HG02943 (cell line): ENCODE measurements at regions not wholly inside any gene's neighbourhood (a gene's known extent, or its start where the extent isn't known, plus 50 kb on each side); places are given as distances from the start of the nearest gene placed in this dataset.

ENCODE experiments used
- ATAC-seq: cut with Tn5 transposase; IDR thresholded peaks from one replicate; pipeline ENCODE4 v1.9.1; 2021; ENCODE audit warnings: mild to moderate bottlenecking, low read depth, moderate library complexity; ENCODE audit not compliant: unreplicated experiment

- ATAC-seq: no peak
Observed at GRCh38 chr2:146806364-146807005, 1038.3 kb upstream of the ACVR2A start.

GRCh38 chr2:146804288-146804687 lies 1040.5 kb upstream of the ACVR2A start:
- no peak for ATAC-seq

- ATAC-seq: no peak
Observed at GRCh38 chr2:146801886-146802285, 1042.9 kb upstream of the ACVR2A start.

GRCh38 chr2:146786396-146786795 lies 1058.4 kb upstream of the ACVR2A start:
- no peak for ATAC-seq

DNA sequence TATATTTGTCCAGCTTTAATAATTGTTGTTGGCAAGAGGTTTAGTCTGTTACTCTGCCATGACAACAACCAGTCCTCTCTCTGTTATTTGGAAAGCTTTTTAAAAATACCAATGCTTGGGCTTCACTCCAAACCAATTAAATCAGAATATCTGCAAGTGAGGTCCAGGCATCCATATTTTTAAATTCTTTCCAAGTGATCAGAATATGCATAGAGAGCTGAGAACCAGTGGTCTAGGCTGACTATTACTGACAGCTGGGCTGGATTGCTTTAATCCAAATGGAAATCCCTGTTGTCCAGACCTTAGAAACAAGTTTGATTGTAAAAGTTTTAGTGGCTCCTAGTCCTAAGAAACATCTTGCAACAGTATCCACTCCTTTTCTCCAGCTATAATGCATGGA lies 1059.7 kb upstream of the ACVR2A start:
- ATAC-seq: no peak

GRCh38 chr2:146784602-146785001 lies 1060.2 kb upstream of the ACVR2A start:
- ATAC-seq: no peak

- no peak for ATAC-seq
Observed at GRCh38 chr2:146777181-146777580, 1067.6 kb upstream of the ACVR2A start.

GRCh38 chr2:146776596-146776995 lies 1068.2 kb upstream of the ACVR2A start:
- no peak for ATAC-seq

GRCh38 chr2:146771531-146771930 lies 1073.3 kb upstream of the ACVR2A start:
- ATAC-seq: no peak

- no peak for ATAC-seq
Observed at GRCh38 chr2:146764301-146764700, 1080.5 kb upstream of the ACVR2A start.

DNA sequence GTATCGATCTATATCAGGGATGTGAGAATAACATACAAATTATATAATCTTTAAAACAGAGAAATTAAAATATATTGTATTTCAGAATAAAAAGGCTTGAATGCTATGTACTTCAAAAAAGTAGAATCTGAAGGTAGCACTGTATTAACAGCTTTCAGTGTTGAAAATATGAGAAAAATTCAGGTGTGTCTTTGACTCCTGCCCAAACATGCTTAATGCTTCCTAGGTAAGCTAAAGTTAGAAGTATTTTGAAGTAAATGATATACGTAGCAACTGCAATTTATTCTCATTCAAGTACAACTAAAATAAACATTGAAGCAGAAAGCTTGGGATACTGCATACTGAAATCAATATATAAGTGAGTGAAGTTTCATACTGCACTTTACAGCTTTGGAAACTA lies 1082.0 kb upstream of the ACVR2A start:
- no peak for ATAC-seq

- ATAC-seq: no peak
Observed at GRCh38 chr2:146754606-146755005, 1090.2 kb upstream of the ACVR2A start.

- no peak for ATAC-seq
Observed at GRCh38 chr2:146748046-146748445, 1096.8 kb upstream of the ACVR2A start.

- no peak for ATAC-seq
Observed at GRCh38 chr2:146741260-146741659, 1103.6 kb upstream of the ACVR2A start.

DNA sequence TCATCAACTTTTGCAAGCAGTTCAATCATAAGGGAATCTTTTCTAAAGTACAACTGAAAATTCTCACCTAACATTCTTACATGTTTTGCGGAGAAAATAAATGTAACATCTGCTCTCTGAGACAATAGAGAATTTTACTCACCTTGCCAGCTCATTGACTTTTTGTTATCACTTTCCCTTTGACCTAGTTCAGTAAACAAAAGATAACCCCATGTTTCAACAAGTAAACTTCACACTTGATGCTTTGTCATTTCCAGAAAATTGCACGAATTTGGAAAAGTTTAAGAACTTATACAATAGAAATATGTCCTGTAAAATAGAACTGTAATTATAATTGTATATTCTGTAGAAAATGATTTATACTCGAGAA lies 1110.0 kb upstream of the ACVR2A start:
- no peak for ATAC-seq

GRCh38 chr2:146734042-146734820 lies 1110.6 kb upstream of the ACVR2A start:
- peak; percentile 57 for ATAC-seq

- ATAC-seq: no peak
Observed at GRCh38 chr2:146730882-146731281, 1113.9 kb upstream of the ACVR2A start.

GRCh38 chr2:146721486-146721885 lies 1123.3 kb upstream of the ACVR2A start:
- no peak for ATAC-seq

DNA sequence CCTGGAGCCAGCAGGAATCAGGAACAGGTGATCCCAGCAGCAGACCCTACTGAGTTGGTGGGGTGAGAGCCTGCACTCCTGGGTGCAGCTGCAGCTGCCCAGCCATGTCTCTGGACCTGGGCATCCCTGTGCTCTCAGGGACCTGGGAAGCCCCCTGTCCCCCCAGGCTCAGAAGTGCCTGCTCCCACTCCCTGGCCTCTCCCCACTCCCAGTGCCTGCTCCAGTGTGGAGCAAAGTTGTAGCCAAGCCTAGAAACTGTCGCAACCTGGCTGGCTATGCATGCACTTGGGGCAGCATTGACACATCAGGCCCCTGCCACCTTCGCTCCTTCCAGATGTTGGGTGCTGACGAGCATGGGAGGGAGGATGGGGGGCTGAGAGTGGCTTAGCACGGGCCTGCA lies 1124.7 kb upstream of the ACVR2A start:
- ATAC-seq: no peak

DNA sequence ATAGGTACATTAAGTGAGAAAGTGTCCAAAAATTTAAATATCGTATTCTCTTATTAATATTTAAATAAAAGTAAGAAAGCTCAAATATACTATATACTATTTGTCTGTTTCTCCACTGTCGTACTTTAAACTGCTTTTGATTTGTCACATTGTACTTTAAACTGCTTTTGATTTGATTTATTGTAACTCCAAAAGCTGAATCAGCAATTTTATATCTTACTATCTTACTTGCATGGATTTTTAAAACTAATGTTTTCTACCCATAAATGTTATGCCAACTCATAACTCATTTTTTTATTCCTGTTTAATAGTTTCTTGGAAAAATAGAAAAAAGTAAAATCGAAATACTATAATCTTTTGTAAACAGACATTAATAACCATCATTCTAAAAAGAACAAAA lies 1128.2 kb upstream of the ACVR2A start:
- ATAC-seq: no peak

DNA sequence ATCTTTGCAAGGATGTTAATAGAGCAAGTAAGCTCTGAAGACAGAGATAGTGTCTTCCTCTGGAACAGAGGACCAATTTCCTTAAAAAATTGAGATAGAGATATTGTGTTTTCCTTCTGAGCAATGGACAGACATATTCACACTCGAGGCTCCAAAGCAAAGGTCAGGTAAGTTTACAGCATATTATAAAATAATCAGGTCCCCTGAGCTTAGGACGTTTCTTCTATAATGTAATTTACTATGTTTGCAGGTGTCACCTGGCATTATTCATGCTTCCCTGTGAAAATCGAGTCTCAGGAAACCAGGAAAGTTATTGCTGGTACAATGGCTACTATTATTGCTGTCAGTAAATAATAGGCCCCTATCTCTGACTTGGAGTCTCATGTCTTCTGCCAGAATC lies 1135.8 kb upstream of the ACVR2A start:
- ATAC-seq: no peak

GRCh38 chr2:146701183-146701582 lies 1143.6 kb upstream of the ACVR2A start:
- no peak for ATAC-seq
